ENCODE measurements at regions not wholly inside any gene's neighbourhood (a gene's known extent, or its start where the extent isn't known, plus 50 kb on each side); places are given as distances from the start of the nearest gene placed in this dataset.

DNA sequence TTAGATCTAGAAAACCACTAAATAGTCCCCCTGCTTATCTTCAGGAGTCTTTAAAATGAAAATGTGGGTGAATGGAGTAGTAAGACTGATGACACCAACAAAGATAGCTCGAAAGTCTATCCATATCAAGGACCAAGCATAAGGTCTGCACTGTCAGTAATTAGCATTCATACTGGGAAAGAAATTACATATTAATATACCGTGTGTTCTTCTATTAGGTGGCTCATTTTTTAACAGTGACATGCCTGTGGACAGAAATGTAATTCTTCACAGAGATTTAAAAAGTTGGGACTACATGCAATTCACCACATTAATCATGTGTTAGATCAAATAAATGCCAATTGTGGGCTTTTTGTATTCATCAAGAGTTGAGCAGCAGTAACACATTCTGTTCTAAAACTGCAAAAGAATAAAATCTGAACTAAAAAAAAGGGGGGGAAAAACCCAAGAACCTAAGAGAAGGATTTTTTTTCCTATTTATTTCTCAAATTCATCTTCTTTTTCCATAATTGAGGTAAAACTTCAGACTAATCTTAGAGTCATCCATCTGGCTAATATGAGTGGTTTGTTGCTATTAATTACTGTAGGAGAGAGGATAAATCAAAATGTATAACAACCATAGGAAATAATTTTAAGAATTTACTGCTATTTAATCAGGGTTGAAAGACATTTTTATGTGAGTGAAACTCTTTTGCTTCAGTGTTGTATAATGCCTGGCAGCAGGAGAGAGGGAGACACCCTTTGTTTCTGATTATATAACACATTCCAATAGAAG is 386.7 kb upstream of the IGFBP7 start:
- H4K91ac ChIP-seq (ENCODE audit: insufficient read length, low read depth, low read length) = no peak overlapping the region
- Mint-ChIP-seq H3K27ac (no peak overlapping the region), H3K9me3 (no peaks in the 10 kb centered on the region), H3K4me1 (0 out of 4 replicates have a peak, but pooled peaks cover 0 to 2% of the 10 kb centered on the region in 2 experiments), H3K4me3 (no peak overlapping the region), H3K27me3 (ENCODE audit: low read depth) (no peaks in the 10 kb centered on the region), H3K36me3 (ENCODE audit: insufficient read depth in 1 of 3, low read depth in 3 of 3) (no peaks in the 10 kb centered on the region; a peak in 1 of 7 replicates)
- no peaks in the 10 kb centered on the region for H3K4me1 ChIP-seq (ENCODE audit: insufficient read depth, low read length)
- DNase-seq = no peak
- no peaks in the 10 kb centered on the region for H3K27me3 ChIP-seq (ENCODE audit: insufficient read depth, low read length)
- H3K18ac ChIP-seq (ENCODE audit: insufficient read length, low read depth, low read length) = no peak overlapping the region
- no peak overlapping the region for H3K14ac ChIP-seq (ENCODE audit: insufficient read depth, low read length)
- no peak overlapping the region for H3K23ac ChIP-seq (ENCODE audit: insufficient read length, low read depth, low read length)
- H3K27ac ChIP-seq (ENCODE audit: insufficient read length, low read depth, low read length) = no peak overlapping the region
- H2BK15ac ChIP-seq (ENCODE audit: low read depth, low read length) = no peak overlapping the region
- H3K23me2 ChIP-seq (ENCODE audit: insufficient read length, low read depth, low read length, poor library complexity, severe bottlenecking) = no peaks in the 10 kb centered on the region
- no peak overlapping the region for H2BK5ac ChIP-seq (ENCODE audit: insufficient read length, low read length)
- TF ChIP-seq, protein P1, sequence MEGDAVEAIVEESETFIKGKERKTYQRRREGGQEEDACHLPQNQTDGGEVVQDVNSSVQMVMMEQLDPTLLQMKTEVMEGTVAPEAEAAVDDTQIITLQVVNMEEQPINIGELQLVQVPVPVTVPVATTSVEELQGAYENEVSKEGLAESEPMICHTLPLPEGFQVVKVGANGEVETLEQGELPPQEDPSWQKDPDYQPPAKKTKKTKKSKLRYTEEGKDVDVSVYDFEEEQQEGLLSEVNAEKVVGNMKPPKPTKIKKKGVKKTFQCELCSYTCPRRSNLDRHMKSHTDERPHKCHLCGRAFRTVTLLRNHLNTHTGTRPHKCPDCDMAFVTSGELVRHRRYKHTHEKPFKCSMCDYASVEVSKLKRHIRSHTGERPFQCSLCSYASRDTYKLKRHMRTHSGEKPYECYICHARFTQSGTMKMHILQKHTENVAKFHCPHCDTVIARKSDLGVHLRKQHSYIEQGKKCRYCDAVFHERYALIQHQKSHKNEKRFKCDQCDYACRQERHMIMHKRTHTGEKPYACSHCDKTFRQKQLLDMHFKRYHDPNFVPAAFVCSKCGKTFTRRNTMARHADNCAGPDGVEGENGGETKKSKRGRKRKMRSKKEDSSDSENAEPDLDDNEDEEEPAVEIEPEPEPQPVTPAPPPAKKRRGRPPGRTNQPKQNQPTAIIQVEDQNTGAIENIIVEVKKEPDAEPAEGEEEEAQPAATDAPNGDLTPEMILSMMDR (conservative IDR thresholded peaks at IDR 0.05) = no peak
- no peak overlapping the region for H3K9ac ChIP-seq (ENCODE audit: extremely low read depth, insufficient read length, low read length)
- no peak overlapping the region for H3K4me2 ChIP-seq (ENCODE audit: insufficient read depth, insufficient read length, low read length)
- no peaks in the 10 kb centered on the region for H3K79me1 ChIP-seq (ENCODE audit: insufficient read depth, low read depth, low read length, poor library complexity, severe bottlenecking)
- no peak overlapping the region for H2AFZ ChIP-seq (ENCODE audit: low read length)
- no CpG with 5 or more reads among the region's 2 CpGs for WGBS (ENCODE audit: extremely low coverage, insufficient read length, low lambda C conversion rate)
- no peaks in the 10 kb centered on the region for H3K9me3 ChIP-seq (ENCODE audit: control insufficient read depth, low read depth, low read length)
- H3K4ac ChIP-seq (ENCODE audit: low read depth, low read length) = no peak overlapping the region
- H4K20me1 ChIP-seq (ENCODE audit: control insufficient read depth, insufficient read depth, insufficient read length) = no peaks in the 10 kb centered on the region
- no peaks in the 10 kb centered on the region for H3K79me2 ChIP-seq (ENCODE audit: insufficient read depth, low read length)
- no peak overlapping the region for H3K56ac ChIP-seq (ENCODE audit: insufficient read length, low read depth, low read length)
- no peak overlapping the region for H4K5ac ChIP-seq (ENCODE audit: insufficient read length, low read depth, low read length)
- no peak overlapping the region for H3T11ph ChIP-seq (ENCODE audit: low read length)
- H2BK20ac ChIP-seq (ENCODE audit: low read depth, low read length, poor library complexity, severe bottlenecking) = no peak overlapping the region
- H2AK5ac ChIP-seq (ENCODE audit: insufficient read length, low read length) = no peak overlapping the region
- H4K8ac ChIP-seq (replicated peaks; ENCODE audit: insufficient read length, low read depth, low read length) = no peak overlapping the region
- no peak overlapping the region for H2BK12ac ChIP-seq (ENCODE audit: insufficient read length, low read depth, low read length)
- no peak overlapping the region for H2BK120ac ChIP-seq (ENCODE audit: low read depth, low read length, poor library complexity, severe bottlenecking)
